Thyroid gland (tissue), 4 donors: ENCODE measurements at regions not wholly inside any gene's neighbourhood (a gene's known extent, or its start where the extent isn't known, plus 50 kb on each side); places are given as distances from the start of the nearest gene placed in this dataset.
"Not testable (repeated sequence)": the region's sequence is repeated elsewhere in the genome, so short reads cannot be mapped to it uniquely, and the experiment has no call there.

ENCODE experiments used
- DNase-seq, 2 donors: peaks; one replicate each; pipeline ENCODE4 v3.0.0-alpha.2; 2019
- H3K27ac ChIP-seq, 3 donors: fragments of 200-600 bp; sonication (generic); 1 replicate in 2 of 3; 2 replicates in 1 of 3; pipeline ENCODE4 v1.5.1; 2016 to 2019; ENCODE audit warnings: mild to moderate bottlenecking in 1 of 3, moderate library complexity in 1 of 3
- H3K27me3 ChIP-seq: fragments of 200-600 bp; sonication (generic); one replicate; pipeline ENCODE4 v1.5.1; 2019
- H3K36me3 ChIP-seq, 2 donors: fragments of 200-600 bp; sonication (generic); one replicate each; pipeline ENCODE4 v1.5.1; 2016 to 2019
- H3K4me1 ChIP-seq, 2 donors: fragments of 200-600 bp; sonication (generic); one replicate each; pipeline ENCODE4 v1.5.1; 2017 to 2019
- H3K4me3 ChIP-seq, 3 donors: fragments of 200-600 bp; sonication (generic); replicated peaks in 1 of 3; 1 replicate in 2 of 3; 2 replicates in 1 of 3; pipeline ENCODE4 v1.5.1; 2016; ENCODE audit warnings: mild to moderate bottlenecking in 1 of 3
- H3K9me3 ChIP-seq: fragments of 200-600 bp; sonication (generic); one replicate; pipeline ENCODE4 v1.5.1; 2017
- POLR2A ChIP-seq, 2 donors: fragments of 450-650 bp; IDR thresholded peaks; one replicate each; pipeline ENCODE4 v1.6.1; 2017; ENCODE audit warnings: antibody characterized with exemption in 2 of 2, mild to moderate bottlenecking in 2 of 2, moderate library complexity in 1 of 2
- WGBS, 2 donors: methylation state at CpG; one replicate each; pipeline ENCODE4 v1.1.5; 2017; 5-methylcytosine and 5-hydroxymethylcytosine counted together
- intact Hi-C: fragments of 100-400 bp; cut with DNase I; formaldehyde crosslinking; loops from one replicate; pipeline ENCODE4 v1.15.1; 2023
- TF ChIP-seq, protein P1 (sequence below), 6 experiments: fragments of 200-600 bp in 3 of 6; fragments of 450-650 bp in 3 of 6; sonication (generic) in 3 of 6; IDR thresholded peaks; one replicate each; pipeline ENCODE4 v1.5.1; 2016 to 2019; ENCODE audit warnings: antibody characterized with exemption in 6 of 6, mild to moderate bottlenecking in 2 of 6, inconsistent platforms in 1 of 6, moderate library complexity in 1 of 6

DNA sequence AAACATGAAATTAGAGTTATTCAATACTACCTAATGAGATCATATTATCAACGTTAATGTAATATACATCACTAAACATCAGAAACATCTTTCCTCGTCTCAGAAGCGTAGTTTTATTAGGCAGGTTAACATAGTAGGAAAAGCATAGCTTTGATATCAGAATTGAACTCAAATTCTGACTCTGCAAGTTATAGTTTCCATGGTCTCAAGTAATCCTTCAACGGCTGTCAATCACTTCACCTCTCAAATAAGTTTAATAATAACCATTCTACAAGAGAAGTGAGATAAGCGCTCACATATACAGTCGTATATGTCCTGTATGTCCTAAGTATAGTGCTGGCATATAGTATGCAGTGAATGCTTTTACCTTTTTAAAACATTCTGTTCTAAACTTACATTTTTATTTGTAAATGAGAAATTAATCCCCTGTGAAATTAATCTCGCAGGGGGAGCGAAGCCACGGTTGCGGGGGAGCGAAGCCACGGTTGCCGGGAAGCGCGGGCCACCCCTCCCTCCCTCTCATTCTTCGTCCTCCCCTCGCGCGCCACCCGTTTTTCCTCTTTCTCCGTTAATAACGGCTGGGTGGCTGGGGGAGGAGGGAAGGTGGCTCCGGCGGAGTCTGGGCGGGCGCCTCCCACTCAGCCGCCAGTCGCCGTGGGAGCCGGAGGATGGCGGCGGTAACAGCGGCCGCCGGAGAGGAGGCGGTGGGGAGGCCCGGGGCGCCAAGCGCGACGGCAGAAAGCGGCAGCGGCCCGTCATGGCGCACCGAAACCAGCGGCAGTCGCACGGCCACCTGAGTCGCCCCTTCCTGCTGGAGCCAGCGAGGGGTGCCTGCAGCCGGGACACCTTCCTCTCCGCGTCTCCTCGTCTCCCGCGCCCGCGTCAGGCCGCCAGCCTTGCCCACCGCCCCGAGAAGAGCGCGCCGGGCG, 163.8 kb downstream of the KBTBD2 start:
- H3K4me3 ChIP-seq, result peak overlapping the region; percentile 35 to 71 (median 45)
- peak overlapping the region; percentile 69 to 86 (median 83) for H3K27ac ChIP-seq
- H3K4me1 ChIP-seq, H3K36me3 ChIP-seq, H3K27me3 ChIP-seq, intact Hi-C loops, H3K9me3 ChIP-seq: not testable (repeated sequence)
- TF ChIP-seq POLR2A (IDR thresholded peaks at IDR 0.05), result peak in 1 of 2 donors; percentile 41
- DNase-seq, result peak; percentile 53 to 58
- 6 to 7% methylated on average over 24 to 34 of the region's 66 CpGs for WGBS, 2 donors

DNA sequence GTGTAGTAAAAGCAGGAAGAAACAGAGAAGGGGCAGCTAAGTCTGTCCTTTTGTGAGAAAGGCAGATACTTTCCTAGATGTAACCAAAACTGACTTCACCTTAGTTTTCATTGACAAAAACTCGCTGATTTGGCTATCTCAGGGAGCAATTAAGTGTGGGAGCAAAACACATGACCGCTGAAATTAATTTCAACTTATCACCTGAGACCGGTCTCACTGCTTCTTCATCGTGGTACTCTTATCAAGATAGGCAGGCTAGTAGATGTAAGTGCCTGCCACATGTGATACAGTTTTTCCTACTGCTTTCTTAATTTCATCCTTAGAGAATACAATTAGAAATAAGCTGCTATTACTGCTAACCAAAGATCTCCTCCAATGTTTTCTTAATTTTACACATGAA, 168.7 kb downstream of the KBTBD2 start:
- DNase-seq, intact Hi-C loops: not testable (repeated sequence)
- 94 to 96% methylated on average over 4 of the region's 4 CpGs for WGBS, 2 donors

DNA sequence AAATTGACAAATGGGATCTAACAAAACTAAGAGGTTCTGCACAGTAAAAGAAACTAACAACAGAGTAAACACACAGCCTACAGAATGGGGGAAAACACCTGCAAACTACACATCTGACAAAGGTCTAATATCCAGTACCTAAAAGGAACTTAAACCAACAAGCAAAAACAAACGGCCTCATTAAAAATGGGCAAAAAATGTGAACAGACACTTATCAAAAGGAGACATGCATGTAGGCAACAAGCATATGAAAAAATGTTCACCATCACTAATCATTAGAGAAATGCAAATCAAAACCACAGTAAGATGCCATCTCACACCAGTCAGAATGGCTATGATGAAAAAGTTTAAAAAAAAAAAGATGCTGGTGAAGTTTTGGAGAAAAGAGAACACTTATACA, 197.4 kb downstream of the KBTBD2 start:
- TF ChIP-seq, protein P1, sequence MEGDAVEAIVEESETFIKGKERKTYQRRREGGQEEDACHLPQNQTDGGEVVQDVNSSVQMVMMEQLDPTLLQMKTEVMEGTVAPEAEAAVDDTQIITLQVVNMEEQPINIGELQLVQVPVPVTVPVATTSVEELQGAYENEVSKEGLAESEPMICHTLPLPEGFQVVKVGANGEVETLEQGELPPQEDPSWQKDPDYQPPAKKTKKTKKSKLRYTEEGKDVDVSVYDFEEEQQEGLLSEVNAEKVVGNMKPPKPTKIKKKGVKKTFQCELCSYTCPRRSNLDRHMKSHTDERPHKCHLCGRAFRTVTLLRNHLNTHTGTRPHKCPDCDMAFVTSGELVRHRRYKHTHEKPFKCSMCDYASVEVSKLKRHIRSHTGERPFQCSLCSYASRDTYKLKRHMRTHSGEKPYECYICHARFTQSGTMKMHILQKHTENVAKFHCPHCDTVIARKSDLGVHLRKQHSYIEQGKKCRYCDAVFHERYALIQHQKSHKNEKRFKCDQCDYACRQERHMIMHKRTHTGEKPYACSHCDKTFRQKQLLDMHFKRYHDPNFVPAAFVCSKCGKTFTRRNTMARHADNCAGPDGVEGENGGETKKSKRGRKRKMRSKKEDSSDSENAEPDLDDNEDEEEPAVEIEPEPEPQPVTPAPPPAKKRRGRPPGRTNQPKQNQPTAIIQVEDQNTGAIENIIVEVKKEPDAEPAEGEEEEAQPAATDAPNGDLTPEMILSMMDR (IDR thresholded peaks at IDR 0.05), result no peak
- no peak for DNase-seq
- 91 to 97% methylated on average over 1 of the region's 1 CpG for WGBS, 2 donors
- Histone ChIP-seq H3K36me3 (no peaks in the 10 kb centered on the region), H3K27ac (no peak overlapping the region), H3K9me3 (no peaks in the 10 kb centered on the region), H3K4me3 (no peak overlapping the region), H3K4me1 (no peaks in the 10 kb centered on the region), H3K27me3 (no peaks in the 10 kb centered on the region)
- intact Hi-C loops, result no loop called here

More for the DNA sequence above, 168.7 kb downstream of the KBTBD2 start:
- H3K9me3 ChIP-seq, H3K4me3 ChIP-seq, H3K36me3 ChIP-seq, H3K27ac ChIP-seq, H3K27me3 ChIP-seq, H3K4me1 ChIP-seq: not testable (repeated sequence)

DNA sequence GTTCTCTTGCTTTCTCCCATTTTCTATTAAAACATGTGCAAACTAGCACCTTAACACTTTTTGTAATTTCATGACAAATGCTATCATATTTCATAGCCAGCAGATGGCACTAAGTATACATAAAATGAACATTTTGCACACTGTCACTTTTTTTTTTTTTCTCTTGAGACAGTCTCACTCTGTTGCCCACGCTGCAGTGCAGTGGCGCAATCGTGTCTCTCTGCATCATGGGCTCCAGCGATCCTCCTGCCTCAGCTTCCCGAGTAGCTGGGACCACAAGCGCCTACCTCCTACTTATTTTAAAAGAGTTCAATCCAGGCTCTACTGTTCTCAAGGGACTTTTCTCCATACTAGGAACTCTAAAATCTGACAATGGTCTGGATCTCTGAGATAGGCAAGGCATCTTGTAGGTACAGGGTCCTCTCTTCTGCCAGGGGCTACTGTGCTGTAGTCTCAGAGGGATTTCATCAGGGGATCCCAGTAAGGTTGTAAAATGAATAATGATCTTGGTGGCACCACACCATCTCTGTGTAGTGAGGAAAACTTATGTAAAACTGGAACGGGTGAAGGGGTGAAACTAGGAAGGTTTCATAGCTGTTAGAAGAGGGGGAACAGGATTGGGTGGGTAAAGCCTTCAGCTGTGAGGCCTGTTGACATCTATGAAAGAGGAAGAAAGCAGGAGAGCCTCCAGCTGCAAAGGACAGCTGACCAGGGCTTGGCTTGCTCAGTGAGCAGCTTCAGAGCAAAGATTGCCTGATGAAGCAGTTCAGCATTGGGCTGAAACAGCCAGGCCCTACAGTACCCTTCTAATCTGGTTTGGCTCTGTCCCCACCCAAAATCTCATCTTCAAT, 196.9 kb downstream of the AVL9 start:
- 37 to 40% methylated on average over 7 of the region's 7 CpGs for WGBS, 2 donors
- not testable (repeated sequence) for H3K4me3 ChIP-seq

DNA sequence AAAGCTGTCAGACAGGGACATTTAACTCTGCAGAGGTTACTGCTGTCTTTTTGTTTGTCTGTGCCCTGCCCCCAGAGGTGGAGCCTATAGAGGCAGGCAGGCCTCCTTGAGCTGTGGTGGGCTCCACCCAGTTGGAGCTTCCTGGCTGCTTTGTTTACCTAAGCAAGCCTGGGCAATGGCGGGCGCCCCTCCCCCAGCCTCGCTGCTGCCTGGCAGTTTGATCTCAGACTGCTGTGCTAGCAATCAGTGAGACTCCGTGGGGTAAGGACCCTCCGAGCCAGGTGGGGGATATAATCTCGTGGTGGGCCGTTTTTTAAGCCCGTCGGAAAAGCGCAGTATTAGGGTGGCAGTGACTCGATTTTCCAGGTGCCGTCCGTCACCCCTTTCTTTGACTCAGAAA, 192.8 kb downstream of the AVL9 start:
- H3K4me1 ChIP-seq, H3K27ac ChIP-seq, H3K4me3 ChIP-seq, H3K9me3 ChIP-seq, intact Hi-C loops, H3K36me3 ChIP-seq, DNase-seq, H3K27me3 ChIP-seq: not testable (repeated sequence)
- 93 to 100% methylated on average over 5 to 13 of the region's 13 CpGs for WGBS, 2 donors

More for the DNA sequence above, 196.9 kb downstream of the AVL9 start:
- H3K36me3 ChIP-seq, H3K27ac ChIP-seq, H3K9me3 ChIP-seq, H3K4me1 ChIP-seq, H3K27me3 ChIP-seq, intact Hi-C loops: not testable (repeated sequence)
- peak; percentile 38 to 51 for DNase-seq
- TF ChIP-seq, protein P1 (IDR thresholded peaks at IDR 0.05), result peak in 3 of 6 experiments; percentile 11 to 37 (median 33)

DNA sequence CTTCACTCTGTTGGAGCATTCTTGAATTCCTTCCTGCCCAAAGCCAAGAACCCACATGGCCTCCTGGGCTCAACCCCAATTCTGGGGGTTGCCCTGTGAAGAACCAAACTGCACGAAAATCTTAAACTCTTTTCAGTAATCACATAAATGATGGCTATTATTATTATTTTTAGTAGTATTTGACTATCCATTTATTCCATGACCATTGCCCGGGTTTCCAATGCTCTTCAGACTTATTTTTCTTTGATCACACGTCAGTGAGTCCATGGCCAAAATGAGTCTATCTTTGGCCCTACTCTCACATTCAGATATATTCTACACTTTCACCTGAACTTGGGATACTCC, 185.9 kb downstream of the AVL9 start:
- no peaks in the 10 kb centered on the region for H3K27me3 ChIP-seq
- H3K4me1 ChIP-seq, result no peaks in the 10 kb centered on the region
- TF ChIP-seq POLR2A (IDR thresholded peaks at IDR 0.05), result no peak
- TF ChIP-seq, protein P1 (IDR thresholded peaks at IDR 0.05), result no peak
- no peaks in the 10 kb centered on the region for H3K36me3 ChIP-seq
- no peak for DNase-seq
- H3K4me3 ChIP-seq, result no peak overlapping the region
- 72 to 91% methylated on average over 3 of the region's 3 CpGs for WGBS, 2 donors
- H3K27ac ChIP-seq, result no peak overlapping the region
- H3K9me3 ChIP-seq, result no peaks in the 10 kb centered on the region
- intact Hi-C loops, result no loop called here
